ENCODE measurements at regions not wholly inside any gene's neighbourhood (a gene's known extent, or its start where the extent isn't known, plus 50 kb on each side); places are given as distances from the start of the nearest gene placed in this dataset.

- DNase-seq, result no peak
These were observed 140.3 kb upstream of the SEL1L start for GRCh38 chr14:81673930-81674329.

GRCh38 chr14:81676395-81676794 is 142.7 kb upstream of the SEL1L start:
- DNase-seq, result no peak

DNA sequence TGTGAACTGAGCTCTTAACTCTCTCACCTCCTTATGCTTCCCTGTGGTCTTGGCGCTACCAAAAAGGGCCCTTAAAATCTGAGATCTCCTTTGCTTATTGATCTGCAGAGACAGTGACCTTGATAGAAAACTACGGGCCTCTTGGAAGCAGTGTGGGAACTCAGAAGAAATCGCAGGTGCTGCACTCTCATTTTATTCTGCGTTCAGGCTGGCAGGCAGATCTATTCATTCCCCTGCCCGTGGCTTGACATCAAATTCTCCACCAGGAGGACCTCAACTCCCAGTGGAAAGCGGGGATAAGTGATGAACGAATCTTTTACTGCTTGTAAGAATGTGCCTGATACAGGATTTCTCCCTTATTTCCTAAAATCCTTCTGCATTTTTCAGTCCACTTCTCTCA is 143.2 kb upstream of the SEL1L start:
- no peak for DNase-seq

DNA sequence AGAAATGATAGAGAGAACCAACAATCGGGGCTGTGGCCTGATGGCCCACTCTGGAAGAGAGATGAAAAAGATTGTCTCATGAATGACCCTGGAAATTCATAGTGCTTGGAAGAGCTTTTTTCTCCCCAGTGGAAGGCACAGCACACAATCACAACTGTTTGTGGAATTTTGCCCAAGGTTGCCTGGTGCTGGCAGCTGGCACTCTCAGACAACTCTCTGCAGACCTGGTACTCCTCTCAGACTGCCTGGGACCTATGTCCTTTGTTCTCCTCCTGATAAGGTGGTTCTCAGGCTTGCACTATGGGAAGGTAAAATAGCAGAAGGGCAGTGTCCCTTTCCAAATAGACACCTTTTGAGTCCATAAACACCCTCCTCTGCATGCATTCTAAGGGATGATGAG is 144.1 kb upstream of the SEL1L start:
- no peak for DNase-seq

- no peak for DNase-seq
These were observed 145.6 kb upstream of the SEL1L start for GRCh38 chr14:81679226-81679625.

- DNase-seq, result no peak
These were observed 147.9 kb upstream of the SEL1L start for GRCh38 chr14:81681541-81681940.

DNA sequence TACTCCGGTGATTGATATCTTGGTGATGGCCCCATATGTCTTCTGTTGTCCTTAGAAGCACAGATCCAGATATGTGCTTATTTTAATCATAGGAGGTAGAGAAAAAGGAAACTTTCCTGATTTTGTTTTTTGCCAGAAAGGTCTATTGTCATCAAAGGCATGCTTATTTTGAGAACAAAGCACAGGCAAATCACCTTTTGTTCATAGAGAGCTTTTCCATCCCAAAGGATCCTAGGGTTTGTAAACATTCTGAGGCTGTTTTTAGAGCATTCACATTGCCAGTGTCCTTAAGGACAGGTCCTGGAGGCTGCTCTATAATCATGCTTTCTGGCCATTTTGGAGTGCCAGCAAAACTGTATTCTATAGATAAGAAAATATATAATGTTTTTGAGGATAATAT is 148.5 kb upstream of the SEL1L start:
- DNase-seq, result no peak

DNA sequence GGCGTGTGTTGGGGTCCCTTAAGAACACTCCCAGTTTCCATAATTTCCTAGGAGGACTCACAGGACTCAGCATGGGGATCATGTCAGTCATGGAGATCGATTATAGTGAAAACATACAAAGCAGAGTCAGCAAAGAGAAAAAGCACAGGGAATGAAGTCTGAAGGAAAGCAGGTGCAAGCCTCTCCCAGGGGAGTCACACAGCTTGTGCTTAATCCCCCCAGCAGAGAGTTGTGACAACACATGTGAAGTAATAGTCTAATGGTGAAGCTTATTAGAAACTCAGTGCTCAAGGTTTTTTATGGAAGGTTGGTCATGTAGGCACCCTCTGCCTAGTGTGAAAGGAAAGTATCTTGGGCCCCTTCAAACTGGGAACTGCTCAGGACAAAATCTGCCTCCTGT is 149.0 kb upstream of the SEL1L start:
- no peak for DNase-seq

- DNase-seq, result no peak
These were observed 151.0 kb upstream of the SEL1L start for GRCh38 chr14:81684696-81685095.

DNA sequence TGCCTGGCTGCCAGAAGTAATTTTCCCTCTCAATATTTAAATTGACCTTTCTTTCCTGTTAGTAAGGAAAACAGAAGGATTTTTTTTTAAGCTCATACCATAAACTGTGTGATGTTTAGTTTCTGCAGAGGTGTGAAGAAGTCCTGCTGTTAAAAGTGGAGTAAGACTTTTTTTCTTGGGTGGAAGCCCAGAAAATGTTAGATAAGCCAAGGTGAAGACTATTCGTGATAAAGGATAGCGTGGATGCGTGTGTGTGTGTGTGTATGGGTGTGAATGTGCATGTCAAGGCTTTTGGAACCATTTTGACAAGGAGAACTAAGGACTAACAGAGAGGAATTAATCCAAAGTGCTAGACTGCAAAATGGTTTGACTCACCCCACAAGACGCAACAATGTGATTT is 152.9 kb upstream of the SEL1L start:
- DNase-seq, result no peak

DNA sequence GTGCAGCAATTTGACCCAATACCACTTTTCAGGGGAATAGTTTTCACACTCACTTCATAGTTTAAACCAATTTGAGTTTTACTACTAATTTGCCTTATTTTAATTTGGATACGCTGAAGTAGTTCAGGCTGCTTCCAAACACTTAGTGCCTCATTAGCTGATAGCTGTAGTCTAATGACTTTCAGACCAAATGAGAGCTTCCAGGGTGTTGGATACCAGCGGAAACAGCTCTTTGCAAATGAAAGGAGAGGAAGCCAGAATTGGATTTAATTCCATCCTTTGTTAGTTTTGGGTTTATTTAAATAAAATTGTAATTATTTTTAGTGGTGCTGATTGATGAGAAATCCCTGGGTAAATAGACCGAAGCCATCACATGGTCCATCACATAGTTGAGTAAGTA is 158.3 kb upstream of the SEL1L start:
- no peak for DNase-seq

- no peak for DNase-seq
These were observed 160.8 kb upstream of the SEL1L start for GRCh38 chr14:81694419-81694818.

GRCh38 chr14:81709681-81710080 is 176.0 kb upstream of the SEL1L start:
- DNase-seq, result no peak

DNA sequence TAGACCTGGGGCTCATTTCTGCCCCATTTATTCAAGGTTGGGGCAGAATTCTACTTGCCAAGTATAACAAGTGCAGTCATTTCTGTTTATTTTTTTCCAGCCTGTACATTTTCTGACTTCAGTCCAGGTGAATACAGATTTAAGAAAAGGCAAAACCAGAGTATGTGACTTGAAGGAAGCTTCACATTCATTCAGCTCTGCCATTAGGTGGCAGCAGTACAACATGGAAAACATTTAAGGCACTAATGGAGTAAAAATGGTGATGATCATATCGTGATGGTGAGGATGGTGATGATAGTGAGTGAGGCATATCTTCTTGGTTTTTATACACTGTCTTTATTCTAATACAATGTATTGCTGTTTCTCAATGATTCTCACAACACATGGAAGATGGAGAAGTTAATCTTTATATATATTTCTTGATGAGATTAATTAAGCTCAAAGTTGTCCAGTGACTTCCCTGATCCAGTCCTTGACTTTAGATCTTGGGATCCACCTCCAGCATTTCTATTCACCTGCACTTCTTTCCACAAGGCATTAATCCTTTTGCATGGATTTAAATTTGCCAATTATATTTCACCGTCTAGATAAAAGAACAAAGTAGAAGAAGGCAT is 176.7 kb upstream of the SEL1L start:
- no peak for DNase-seq

DNA sequence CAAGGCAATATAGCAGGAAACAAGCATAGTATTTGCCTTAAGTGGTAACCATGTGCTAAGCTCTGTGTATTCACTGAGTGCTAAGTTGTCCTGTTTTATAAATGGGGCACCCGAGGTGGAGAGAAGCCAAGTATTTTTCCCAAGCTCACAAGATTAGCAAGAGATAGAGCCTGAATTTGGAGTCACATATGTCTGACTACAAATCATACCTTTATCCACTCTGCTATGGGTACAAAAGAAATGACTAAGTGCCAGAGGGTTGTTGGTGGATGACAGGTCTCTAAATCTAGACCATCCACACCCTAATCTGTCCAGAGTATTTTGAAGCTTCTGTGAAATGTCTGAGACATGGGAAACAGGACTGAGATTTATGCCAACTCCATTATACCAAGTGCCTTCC is 182.1 kb upstream of the SEL1L start:
- no peak for DNase-seq

DNA sequence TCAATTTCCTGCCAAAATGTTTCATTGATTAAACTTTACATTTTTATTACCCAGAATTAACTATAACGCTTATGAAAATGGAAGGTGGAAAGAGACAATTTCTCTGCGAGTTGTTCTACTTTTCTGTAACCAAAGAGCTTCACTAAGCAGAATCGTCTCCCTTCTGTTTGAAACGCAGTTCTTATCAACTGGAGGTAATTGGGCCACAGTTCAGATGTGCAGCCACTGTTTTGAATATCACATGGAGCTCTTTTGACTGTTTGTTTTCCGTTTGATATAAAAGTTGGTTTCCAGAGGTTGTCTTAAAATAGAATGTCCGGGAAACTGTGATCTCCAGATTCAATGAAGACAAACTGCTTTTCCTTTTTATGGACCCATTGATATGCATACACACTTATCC is 183.3 kb upstream of the SEL1L start:
- no peak for DNase-seq

- no peak for DNase-seq
These were observed 190.3 kb upstream of the SEL1L start for GRCh38 chr14:81723956-81724355.

DNA sequence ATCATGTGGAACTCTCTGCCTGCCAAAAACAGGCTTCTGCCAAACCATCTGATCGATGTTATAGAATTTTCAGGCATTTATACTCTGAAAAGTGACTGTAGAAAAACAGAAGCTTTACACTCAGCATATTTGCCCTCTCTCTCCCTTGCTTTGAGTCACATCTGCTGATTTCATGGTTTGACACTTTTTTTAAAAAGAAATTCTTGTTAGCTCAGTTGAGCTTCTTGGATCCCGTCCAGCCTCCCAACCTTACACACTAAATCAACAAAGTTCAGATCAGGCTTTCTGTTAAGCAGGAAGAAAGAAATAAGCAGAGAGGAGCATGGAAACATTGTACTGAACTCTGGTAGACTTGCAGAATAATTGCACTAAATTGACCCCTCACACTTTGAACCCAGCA is 193.6 kb upstream of the SEL1L start:
- DNase-seq, result no peak

DNA sequence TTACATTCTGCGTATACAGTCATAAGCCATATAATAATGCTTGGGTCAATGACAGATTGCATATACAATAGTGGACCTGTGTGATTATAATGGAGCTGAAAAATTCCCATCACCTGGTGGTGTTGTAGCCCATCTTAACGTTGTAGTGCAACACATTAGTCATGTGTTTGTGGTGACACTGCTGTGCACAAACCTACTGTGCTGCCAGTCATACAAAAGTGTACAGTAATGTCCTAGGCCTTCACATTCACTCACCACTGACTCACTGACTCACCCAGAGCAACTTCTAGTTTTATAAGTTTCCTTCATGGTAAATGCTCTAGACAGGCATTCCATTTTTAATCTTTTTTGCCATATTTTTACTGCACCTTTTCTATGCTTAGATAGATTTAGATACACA is 194.8 kb upstream of the SEL1L start:
- DNase-seq, result no peak

GRCh38 chr14:81729622-81730021 is 196.0 kb upstream of the SEL1L start:
- no peak for DNase-seq

- DNase-seq, result no peak
These were observed 204.3 kb upstream of the SEL1L start for GRCh38 chr14:81737938-81738337.

DNA sequence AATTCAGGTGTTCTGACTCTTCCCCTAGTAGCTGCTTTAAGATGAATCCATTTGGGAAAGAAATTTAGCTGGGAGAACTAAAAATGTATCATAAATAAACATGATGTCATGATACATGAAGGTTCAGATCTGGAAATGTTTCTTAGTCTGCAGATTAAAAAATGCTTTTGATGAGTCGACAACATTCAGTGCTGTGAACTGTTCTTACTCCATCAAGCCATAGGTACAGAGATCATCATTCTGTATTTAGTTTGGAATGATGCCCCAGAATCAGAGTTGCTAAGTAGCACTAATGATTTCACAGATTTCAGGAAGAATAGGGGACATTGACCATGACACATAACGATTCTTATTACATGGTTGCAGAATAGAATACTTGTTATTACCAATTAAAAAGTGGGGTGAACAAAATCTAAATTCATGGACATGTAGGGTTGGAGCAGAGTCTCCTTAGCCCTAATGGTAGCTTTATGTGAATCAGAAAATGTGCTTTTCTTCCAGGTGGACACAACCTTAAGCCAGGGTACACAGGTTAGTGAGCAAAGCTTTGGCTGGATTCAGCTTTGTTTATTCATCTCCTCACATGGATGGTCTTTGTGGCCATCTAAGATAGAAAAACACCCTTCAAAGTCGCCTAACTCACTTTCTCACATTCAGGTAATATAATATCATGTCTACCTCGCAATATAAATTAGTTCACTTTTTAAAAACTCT is 205.4 kb upstream of the SEL1L start:
- DNase-seq, result no peak

GRCh38 chr14:81743605-81744004 is 210.0 kb upstream of the SEL1L start:
- no peak for DNase-seq

GRCh38 chr14:81751198-81751597 is 217.5 kb upstream of the SEL1L start:
- DNase-seq, result no peak

GRCh38 chr14:81759541-81759940 is 225.9 kb upstream of the SEL1L start:
- DNase-seq, result no peak

All from stimulated activated CD4-positive, alpha-beta T cell treated with anti-CD3 and anti-CD28 coated beads, Interleukin-4, amount 100 ng/mL, for 1 hour (primary cell).